Mesenchymal stem cell (in vitro differentiated cells and primary cell): ENCODE measurements at regions not wholly inside any gene's neighbourhood (a gene's known extent, or its start where the extent isn't known, plus 50 kb on each side); places are given as distances from the start of the nearest gene placed in this dataset.

Source experiments
- DNase-seq: peaks from one replicate; pipeline ENCODE4 v3.0.0-alpha.2; 2013
- H2AFZ ChIP-seq: one replicate; pipeline ENCODE4 v1.6.1; 2013; ENCODE audit warnings: low read depth, mild to moderate bottlenecking, control low read depth, inconsistent platforms, low read length, moderate library complexity
- H2AK5ac ChIP-seq: 2 replicates; pipeline ENCODE4 v1.6.1; 2013; ENCODE audit warnings: low read length, moderate library complexity, mild to moderate bottlenecking, inconsistent platforms; ENCODE audit not compliant: severe bottlenecking
- H2BK120ac ChIP-seq: one replicate; pipeline ENCODE4 v1.6.1; 2013; ENCODE audit warnings: low read depth, mild to moderate bottlenecking, inconsistent platforms, low read length, moderate library complexity
- H2BK12ac ChIP-seq, 2 experiments: one replicate each; pipeline ENCODE4 v1.6.1; 2013; ENCODE audit warnings: inconsistent platforms in 2 of 2, low read length in 2 of 2, mild to moderate bottlenecking in 2 of 2, moderate library complexity in 2 of 2, control low read depth in 1 of 2
- H2BK15ac ChIP-seq: one replicate; pipeline ENCODE4 v1.6.1; 2013; ENCODE audit warnings: mild to moderate bottlenecking, low read depth, inconsistent platforms; ENCODE audit not compliant: poor library complexity, severe bottlenecking
- H2BK5ac ChIP-seq: 2 replicates; pipeline ENCODE4 v1.6.1; 2013; ENCODE audit warnings: low read depth, mild to moderate bottlenecking, low read length, control low read depth, inconsistent platforms; ENCODE audit not compliant: poor library complexity, severe bottlenecking
- H3K14ac ChIP-seq, 2 experiments: one replicate each; pipeline ENCODE4 v1.6.1; 2013; ENCODE audit warnings: inconsistent platforms in 2 of 2, low read length in 2 of 2, control low read depth in 1 of 2, mild to moderate bottlenecking in 1 of 2, moderate library complexity in 1 of 2
- H3K18ac ChIP-seq, 2 experiments: one replicate each; pipeline ENCODE4 v1.6.1; 2013; ENCODE audit warnings: inconsistent platforms in 2 of 2, low read length in 2 of 2, control low read depth in 1 of 2, low read depth in 1 of 2, mild to moderate bottlenecking in 1 of 2
- H3K23ac ChIP-seq, 2 experiments: one replicate each; pipeline ENCODE4 v1.6.1; 2013; ENCODE audit warnings: inconsistent platforms in 2 of 2, low read length in 2 of 2, mild to moderate bottlenecking in 2 of 2, moderate library complexity in 2 of 2, control low read depth in 1 of 2
- H3K27ac ChIP-seq: 2 replicates; pipeline ENCODE4 v1.5.1; 2013; ENCODE audit warnings: mild to moderate bottlenecking, moderate library complexity, low read length, control low read depth, inconsistent platforms; ENCODE audit not compliant: poor library complexity, severe bottlenecking
- H3K27me3 ChIP-seq, 2 experiments: 2 replicates each; pipeline versions ENCODE4 v1.6.1 to v1.7.0; 2013; ENCODE audit warnings: low read length in 2 of 2, mild to moderate bottlenecking in 2 of 2, moderate library complexity in 2 of 2, control low read depth in 1 of 2, inconsistent platforms in 1 of 2; ENCODE audit not compliant: control insufficient read depth in 1 of 2, insufficient read depth in 1 of 2
- H3K36me3 ChIP-seq, 2 experiments: 2 replicates each; pipeline versions ENCODE4 v1.6.1 to v1.7.0; 2013; ENCODE audit warnings: low read length in 2 of 2, control low read depth in 1 of 2, inconsistent platforms in 1 of 2, low read depth in 1 of 2, mild to moderate bottlenecking in 1 of 2; ENCODE audit not compliant: insufficient read depth in 2 of 2, control insufficient read depth in 1 of 2
- H3K4ac ChIP-seq, 2 experiments: one replicate each; pipeline ENCODE4 v1.6.1; 2013; ENCODE audit warnings: inconsistent platforms in 2 of 2, low read length in 2 of 2, mild to moderate bottlenecking in 2 of 2, moderate library complexity in 2 of 2, control low read depth in 1 of 2, low read depth in 1 of 2
- H3K4me1 ChIP-seq: 2 replicates; pipeline ENCODE4 v1.6.1; 2013; ENCODE audit warnings: low read depth, low read length, control low read depth; ENCODE audit not compliant: control insufficient read depth, insufficient read depth
- H3K4me2 ChIP-seq: 2 replicates; pipeline ENCODE4 v1.6.1; 2013; ENCODE audit warnings: low read length, mild to moderate bottlenecking, inconsistent platforms; ENCODE audit not compliant: poor library complexity, severe bottlenecking
- H3K4me3 ChIP-seq, 2 experiments: 2 replicates each; pipeline versions ENCODE4 v1.5.1 to v1.7.0; 2013; ENCODE audit warnings: low read length in 2 of 2, mild to moderate bottlenecking in 2 of 2, control low read depth in 1 of 2, low read depth in 1 of 2; ENCODE audit not compliant: insufficient read depth in 1 of 2
- H3K79me1 ChIP-seq: replicated peaks from 2 replicates; pipeline ENCODE4 v1.6.1; 2013; ENCODE audit warnings: mild to moderate bottlenecking, control low read depth, low read length, inconsistent platforms; ENCODE audit not compliant: poor library complexity, severe bottlenecking
- H3K9ac ChIP-seq: 2 replicates; pipeline ENCODE4 v1.7.0; 2013; ENCODE audit warnings: mild to moderate bottlenecking, low read length, moderate library complexity
- H3K9me3 ChIP-seq: 2 replicates; pipeline ENCODE4 v1.7.0; 2013; ENCODE audit warnings: mild to moderate bottlenecking, low read length; ENCODE audit not compliant: control insufficient read depth
- H4K8ac ChIP-seq: one replicate; pipeline ENCODE4 v1.6.1; 2013; ENCODE audit warnings: inconsistent platforms, mild to moderate bottlenecking, low read length, moderate library complexity
- H4K91ac ChIP-seq: one replicate; pipeline ENCODE4 v1.6.1; 2013; ENCODE audit warnings: mild to moderate bottlenecking, low read length, inconsistent platforms
- WGBS: methylation state at CpG from one replicate; pipeline ENCODE4 v1.1.7; 2013; ENCODE audit warnings: mixed read lengths; 5-methylcytosine and 5-hydroxymethylcytosine counted together

DNA sequence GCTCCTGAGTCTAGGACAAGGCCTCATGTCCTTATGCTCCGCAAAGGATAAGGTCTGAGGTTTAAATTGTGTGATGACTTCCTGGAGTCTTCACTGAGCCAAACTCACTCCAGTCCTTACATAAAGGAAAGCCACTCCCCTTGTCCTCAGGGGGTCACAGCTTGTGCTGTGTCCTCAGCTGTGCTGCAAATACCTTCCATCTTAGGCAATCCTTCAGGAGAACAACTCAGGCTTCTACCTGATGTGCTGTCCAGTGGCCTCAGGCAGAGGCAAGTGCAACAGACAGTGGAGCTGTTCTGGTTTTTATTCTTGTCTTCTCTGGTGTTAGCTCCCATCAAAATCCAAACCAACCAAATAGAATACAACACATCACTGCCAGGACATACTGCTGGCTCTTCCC, 151.5 kb downstream of the TAF11L14 start:
- Histone ChIP-seq H3K23ac (no peak overlapping the region), H3K14ac (no peak overlapping the region), H2BK15ac (no peak overlapping the region), H3K4me1 (no peaks in the 10 kb centered on the region), H3K9ac (no peak overlapping the region), H4K8ac (no peak overlapping the region), H3K27ac (no peak overlapping the region), H3K27me3 (no peaks in the 10 kb centered on the region), H3K79me1 (no peaks in the 10 kb centered on the region), H2BK5ac (no peak overlapping the region), H4K91ac (no peak overlapping the region), H2BK120ac (no peak overlapping the region), H3K36me3 (no peaks in the 10 kb centered on the region), H2AFZ (no peak overlapping the region), H2AK5ac (no peak overlapping the region), H3K4me2 (no peak overlapping the region), H2BK12ac (no peak overlapping the region), H3K18ac (no peak overlapping the region), H3K4ac (no peak overlapping the region), H3K4me3 (no peak overlapping the region), H3K9me3 (no peaks in the 10 kb centered on the region)
- no peak for DNase-seq
- WGBS, result 100% methylated on average over 1 of the region's 1 CpG

DNA sequence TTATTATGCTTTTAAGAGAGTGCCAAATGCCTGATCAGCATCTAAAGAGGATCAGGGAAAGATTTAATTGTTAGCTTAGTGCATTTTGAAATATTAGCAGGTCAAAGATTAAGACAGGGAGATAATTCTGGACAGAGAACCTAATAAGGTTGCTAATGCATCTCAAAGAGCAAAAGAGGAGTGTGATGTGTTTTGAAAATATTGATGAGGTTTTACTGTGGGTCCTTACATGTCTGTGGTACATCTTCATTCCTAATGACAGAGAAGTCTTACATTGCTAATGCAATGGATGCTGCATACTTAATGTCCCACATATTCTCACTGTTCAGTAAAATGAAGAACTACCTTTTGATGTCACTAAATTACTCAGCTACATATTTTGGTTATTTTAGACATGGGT, 154.1 kb downstream of the TAF11L14 start:
- Histone ChIP-seq H3K18ac (no peak overlapping the region), H2BK5ac (no peak overlapping the region), H3K4me2 (no peak overlapping the region), H4K91ac (no peak overlapping the region), H2AK5ac (no peak overlapping the region), H3K36me3 (no peaks in the 10 kb centered on the region), H3K27ac (no peak overlapping the region), H3K9me3 (no peaks in the 10 kb centered on the region), H3K4me3 (no peak overlapping the region), H3K4me1 (no peaks in the 10 kb centered on the region), H4K8ac (no peak overlapping the region), H3K79me1 (no peaks in the 10 kb centered on the region), H3K23ac (no peak overlapping the region), H2BK120ac (no peak overlapping the region), H3K14ac (no peak overlapping the region), H2BK12ac (no peak overlapping the region), H3K27me3 (no peaks in the 10 kb centered on the region), H3K9ac (no peak overlapping the region), H2AFZ (no peak overlapping the region), H3K4ac (no peak overlapping the region), H2BK15ac (no peak overlapping the region)
- DNase-seq, result no peak

DNA sequence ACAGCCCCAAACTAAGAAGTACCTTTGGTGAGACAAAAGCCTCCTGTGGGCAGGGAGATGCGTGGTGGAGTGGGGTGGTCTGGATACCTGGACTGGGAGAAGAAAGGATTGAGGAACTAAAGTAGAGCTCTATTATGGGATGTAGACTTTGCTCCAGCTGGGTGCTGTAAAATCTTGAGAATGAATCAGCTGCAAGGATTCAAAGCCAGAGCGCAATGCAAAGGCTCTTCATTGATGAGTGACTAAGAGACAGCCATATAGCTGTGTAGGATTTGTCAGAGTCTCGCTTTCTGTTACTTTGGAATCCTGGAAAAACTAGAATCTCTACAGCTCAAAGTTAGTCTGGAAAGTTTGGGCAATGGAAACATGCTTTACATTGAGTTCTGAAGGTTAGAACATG, 159.9 kb downstream of the TAF11L14 start:
- no peak overlapping the region for H3K4me3 ChIP-seq
- H3K9ac ChIP-seq, result no peak overlapping the region
- no peaks in the 10 kb centered on the region for H3K9me3 ChIP-seq
- H3K79me1 ChIP-seq, result no peaks in the 10 kb centered on the region
- H2BK15ac ChIP-seq, result no peak overlapping the region
- H3K4me1 ChIP-seq, result peaks cover 1% of the 10 kb centered on the region
- H3K4me2 ChIP-seq, result no peak overlapping the region
- no peaks in the 10 kb centered on the region for H3K36me3 ChIP-seq
- H3K14ac ChIP-seq, result no peak overlapping the region
- WGBS, result 69% methylated on average over 3 of the region's 3 CpGs
- H4K91ac ChIP-seq, result no peak overlapping the region
- H3K23ac ChIP-seq, result no peak overlapping the region
- H2AK5ac ChIP-seq, result no peak overlapping the region
- H2BK12ac ChIP-seq, result no peak overlapping the region
- H2BK120ac ChIP-seq, result no peak overlapping the region
- no peak for DNase-seq
- no peak overlapping the region for H3K18ac ChIP-seq
- no peak overlapping the region for H3K4ac ChIP-seq
- no peak overlapping the region for H2AFZ ChIP-seq
- no peak overlapping the region for H3K27ac ChIP-seq
- H2BK5ac ChIP-seq, result no peak overlapping the region
- no peak overlapping the region for H4K8ac ChIP-seq
- no peaks in the 10 kb centered on the region for H3K27me3 ChIP-seq

DNA sequence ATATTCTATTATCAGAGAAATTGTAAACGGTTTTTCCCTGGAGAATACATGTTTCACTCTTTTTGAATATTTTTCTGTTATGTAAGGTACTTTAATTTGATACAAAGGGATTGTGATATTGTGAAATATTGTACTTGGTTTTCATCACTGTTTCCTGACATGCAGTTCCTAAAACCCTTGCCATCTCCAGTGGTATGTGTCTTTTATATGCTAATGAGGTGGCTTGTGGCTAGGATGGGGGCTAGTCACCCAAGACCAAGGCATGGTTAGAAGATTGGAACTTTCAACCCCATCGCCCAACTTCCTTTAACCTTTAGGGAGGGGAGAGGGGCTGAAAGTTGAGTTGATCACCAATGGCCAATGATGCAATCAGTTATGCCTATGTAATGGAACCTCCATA, 160.6 kb downstream of the TAF11L14 start:
- Histone ChIP-seq H2BK5ac (no peak overlapping the region), H3K9ac (no peak overlapping the region), H2BK120ac (no peak overlapping the region), H3K4me3 (no peak overlapping the region), H2BK12ac (no peak overlapping the region), H3K18ac (no peak overlapping the region), H3K4me2 (no peak overlapping the region), H4K91ac (no peak overlapping the region), H4K8ac (no peak overlapping the region), H3K14ac (no peak overlapping the region), H2AFZ (no peak overlapping the region), H3K4me1 (peaks cover 1% of the 10 kb centered on the region), H3K79me1 (no peaks in the 10 kb centered on the region), H3K23ac (no peak overlapping the region), H3K36me3 (no peaks in the 10 kb centered on the region), H3K27me3 (no peaks in the 10 kb centered on the region), H3K4ac (no peak overlapping the region), H2AK5ac (no peak overlapping the region), H3K27ac (no peak overlapping the region), H2BK15ac (no peak overlapping the region), H3K9me3 (no peaks in the 10 kb centered on the region)
- WGBS, result no CpG with 5 or more reads among the region's 2 CpGs
- DNase-seq, result no peak
